ENCODE measurements at regions not wholly inside any gene's neighbourhood (a gene's known extent, or its start where the extent isn't known, plus 50 kb on each side); places are given as distances from the start of the nearest gene placed in this dataset.

DNA sequence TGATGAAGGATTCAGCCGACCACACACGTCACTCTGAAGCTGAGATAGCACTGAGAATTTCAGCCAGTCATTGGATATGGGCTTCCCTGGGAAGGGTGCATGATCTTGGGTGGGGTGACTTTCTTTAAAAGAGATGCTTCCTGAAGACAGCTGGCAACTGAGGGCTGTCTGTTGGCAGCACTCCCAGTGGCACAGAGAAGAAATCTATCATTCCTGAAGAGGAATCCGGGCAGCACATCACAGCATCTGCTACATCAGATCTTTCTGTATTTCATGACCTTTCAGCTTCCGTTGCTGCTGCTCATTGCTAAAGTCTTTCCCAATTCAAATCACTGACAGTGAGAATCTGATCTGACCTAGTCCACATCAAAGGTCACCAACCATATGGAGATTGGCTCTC, 193.8 kb upstream of the RBPJ start:
- WGBS, 2 experiments (ENCODE audit: insufficient coverage in 2 of 2) = 87 to 100% methylated on average over 3 to 4 of the region's 4 CpGs

DNA sequence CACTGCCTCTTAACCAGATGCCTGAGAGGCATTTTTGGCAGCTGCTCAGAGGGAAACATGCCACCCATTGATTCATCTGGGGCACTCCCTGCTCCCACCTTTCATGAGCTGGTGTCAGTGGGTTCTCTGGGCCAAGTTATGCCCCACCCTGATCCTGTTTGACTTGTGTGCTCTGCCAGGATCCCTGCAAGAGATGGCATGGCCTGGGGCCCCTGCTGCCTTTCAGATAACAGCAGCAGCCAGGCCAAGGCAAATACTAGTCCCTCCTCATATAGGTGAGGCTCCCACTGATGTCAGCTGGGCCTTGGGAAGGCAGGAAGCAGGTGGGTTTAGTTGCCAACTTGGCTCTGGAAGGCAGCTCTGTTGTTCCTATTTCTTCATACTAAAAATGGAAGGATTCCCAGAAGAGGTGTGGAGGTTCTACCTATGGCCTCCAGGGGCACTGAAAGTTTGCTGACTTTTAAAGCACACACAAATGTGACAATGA, 192.9 kb upstream of the RBPJ start:
- no peak overlapping the region for H3K4me3 ChIP-seq (ENCODE audit: extremely low read depth, insufficient read depth, low read length, poor library complexity, severe bottlenecking)
- no peaks in the 10 kb centered on the region for H3K4me1 ChIP-seq (ENCODE audit: control insufficient read depth, insufficient read depth, low read length, poor library complexity, severe bottlenecking)
- H3K9me3 ChIP-seq (ENCODE audit: control insufficient read depth, low read length) = no peaks in the 10 kb centered on the region
- H3K27ac ChIP-seq (ENCODE audit: low read depth, low read length, severe bottlenecking) = no peak overlapping the region
- no peaks in the 10 kb centered on the region for H3K36me3 ChIP-seq (ENCODE audit: control insufficient read depth, insufficient read depth, low read length)

More for the DNA sequence above, 193.8 kb upstream of the RBPJ start:
- Histone ChIP-seq H3K4me1 (ENCODE audit: control insufficient read depth, insufficient read depth, low read length, poor library complexity, severe bottlenecking) (no peaks in the 10 kb centered on the region), H3K36me3 (ENCODE audit: control insufficient read depth, insufficient read depth, low read length) (no peaks in the 10 kb centered on the region), H3K27ac (ENCODE audit: low read depth, low read length, severe bottlenecking) (no peak overlapping the region), H3K9me3 (ENCODE audit: control insufficient read depth, low read length) (no peaks in the 10 kb centered on the region), H3K4me3 (ENCODE audit: extremely low read depth, insufficient read depth, low read length, poor library complexity, severe bottlenecking) (no peak overlapping the region)

DNA sequence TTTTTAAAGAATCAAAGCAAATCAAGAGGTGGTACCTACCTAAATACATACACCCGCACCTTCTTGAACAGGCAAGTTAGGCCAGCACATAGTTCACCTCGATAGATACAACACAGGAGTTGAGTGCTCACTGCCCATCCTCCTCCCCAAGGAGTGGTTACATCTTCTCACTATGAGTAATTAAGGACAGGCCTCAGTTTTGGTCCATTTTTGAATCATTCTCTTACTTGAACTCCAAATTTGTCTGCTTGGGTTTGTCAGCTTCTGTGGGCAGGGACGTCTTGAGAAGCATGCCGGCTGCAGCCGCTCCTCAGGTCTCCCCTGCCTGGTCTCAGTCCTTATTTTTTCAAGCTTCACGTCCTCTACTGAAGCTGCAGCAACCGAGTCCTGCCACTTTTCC, 190.6 kb upstream of the RBPJ start:
- H3K36me3 ChIP-seq (ENCODE audit: control insufficient read depth, insufficient read depth, low read length) = no peaks in the 10 kb centered on the region
- H3K4me3 ChIP-seq (ENCODE audit: extremely low read depth, insufficient read depth, low read length, poor library complexity, severe bottlenecking) = no peak overlapping the region
- H3K4me1 ChIP-seq (ENCODE audit: control insufficient read depth, insufficient read depth, low read length, poor library complexity, severe bottlenecking) = no peaks in the 10 kb centered on the region
- H3K9me3 ChIP-seq (ENCODE audit: control insufficient read depth, low read length) = no peaks in the 10 kb centered on the region
- 89 to 92% methylated on average over 5 to 7 of the region's 7 CpGs for WGBS, 2 experiments (ENCODE audit: insufficient coverage in 2 of 2)
- H3K27ac ChIP-seq (ENCODE audit: low read depth, low read length, severe bottlenecking) = no peak overlapping the region

DNA sequence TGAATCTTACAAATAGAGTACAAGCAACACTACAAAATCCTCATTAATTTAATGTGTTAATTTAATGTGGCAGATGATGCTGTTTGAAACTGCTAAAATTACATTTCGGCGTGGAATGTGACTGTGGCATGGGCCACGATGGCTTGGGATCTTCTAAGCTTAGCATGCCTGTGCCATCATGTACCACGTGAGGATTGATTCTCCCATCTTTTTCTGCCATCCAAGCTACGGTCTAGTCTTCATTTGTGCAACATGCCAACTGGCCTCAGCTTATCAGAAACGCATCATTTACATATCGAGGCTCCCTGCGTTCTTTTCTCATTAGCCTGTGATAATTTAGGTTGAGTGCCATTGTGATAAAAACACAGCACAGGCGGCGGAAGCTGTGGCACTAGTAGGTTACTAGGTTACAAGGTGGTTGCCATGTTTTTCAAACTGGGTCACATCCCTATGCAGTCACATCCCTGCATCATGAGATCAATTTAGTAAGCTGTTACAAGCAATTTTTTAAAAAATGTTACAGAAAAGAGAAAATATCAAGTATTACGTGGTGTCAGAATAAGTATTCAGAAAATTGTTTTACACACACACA, 189.9 kb upstream of the RBPJ start:
- Histone ChIP-seq H3K4me3 (ENCODE audit: extremely low read depth, insufficient read depth, low read length, poor library complexity, severe bottlenecking) (no peak overlapping the region), H3K36me3 (ENCODE audit: control insufficient read depth, insufficient read depth, low read length) (no peaks in the 10 kb centered on the region), H3K4me1 (ENCODE audit: control insufficient read depth, insufficient read depth, low read length, poor library complexity, severe bottlenecking) (no peaks in the 10 kb centered on the region), H3K9me3 (ENCODE audit: control insufficient read depth, low read length) (no peaks in the 10 kb centered on the region), H3K27ac (ENCODE audit: low read depth, low read length, severe bottlenecking) (no peak overlapping the region)
- 91 to 96% methylated on average over 8 to 10 of the region's 11 CpGs for WGBS, 2 experiments (ENCODE audit: insufficient coverage in 2 of 2)

DNA sequence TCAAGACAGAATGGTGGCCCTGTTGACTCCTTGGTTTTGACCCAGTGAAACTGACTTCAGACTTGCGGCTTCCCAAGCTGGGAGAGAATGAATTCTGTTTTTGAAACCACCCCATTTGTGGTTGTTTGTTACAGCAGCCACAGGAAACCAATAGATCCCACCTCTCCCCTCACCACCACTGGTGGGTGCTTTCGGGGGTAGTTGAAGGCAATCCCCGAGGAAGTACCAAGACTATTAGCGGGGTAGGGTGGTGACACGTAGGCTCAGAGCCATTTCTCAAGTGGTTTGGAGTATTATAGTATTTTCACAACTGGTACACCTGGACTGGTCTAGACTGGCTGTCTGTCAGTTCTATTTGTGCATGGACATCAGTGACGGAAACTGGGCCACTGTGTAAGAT, 189.1 kb upstream of the RBPJ start:
- WGBS, 2 experiments (ENCODE audit: insufficient coverage in 2 of 2) = 92 to 100% methylated on average over 2 to 6 of the region's 6 CpGs
- Histone ChIP-seq H3K4me3 (ENCODE audit: extremely low read depth, insufficient read depth, low read length, poor library complexity, severe bottlenecking) (no peak overlapping the region), H3K36me3 (ENCODE audit: control insufficient read depth, insufficient read depth, low read length) (no peaks in the 10 kb centered on the region), H3K9me3 (ENCODE audit: control insufficient read depth, low read length) (no peaks in the 10 kb centered on the region), H3K27ac (ENCODE audit: low read depth, low read length, severe bottlenecking) (no peak overlapping the region), H3K4me1 (ENCODE audit: control insufficient read depth, insufficient read depth, low read length, poor library complexity, severe bottlenecking) (no peaks in the 10 kb centered on the region)

DNA sequence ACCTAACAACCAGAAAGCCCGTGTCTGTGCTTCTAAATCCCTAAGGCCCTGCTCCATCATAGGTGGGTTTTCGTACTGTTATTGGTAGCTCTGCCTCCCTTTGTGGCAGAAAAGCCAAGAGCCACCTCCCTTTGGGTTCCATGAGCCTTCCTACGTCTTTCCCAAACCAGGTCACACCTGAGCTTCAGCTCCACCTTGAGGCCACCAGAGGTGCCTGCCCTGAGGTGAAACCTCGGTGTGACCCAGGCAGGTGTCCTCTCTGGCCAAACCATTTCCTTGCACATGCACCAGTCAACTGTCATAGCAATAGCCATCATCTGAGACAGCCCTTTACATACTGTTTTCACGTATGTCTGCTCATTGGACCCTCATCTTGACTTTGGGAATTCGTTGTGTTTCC, 188.0 kb upstream of the RBPJ start:
- no peaks in the 10 kb centered on the region for H3K9me3 ChIP-seq (ENCODE audit: control insufficient read depth, low read length)
- no peak overlapping the region for H3K4me3 ChIP-seq (ENCODE audit: extremely low read depth, insufficient read depth, low read length, poor library complexity, severe bottlenecking)
- H3K36me3 ChIP-seq (ENCODE audit: control insufficient read depth, insufficient read depth, low read length) = no peaks in the 10 kb centered on the region
- whole genome bisulfite sequencing, 2 experiments (ENCODE audit: insufficient coverage in 2 of 2) = 80 to 81% methylated on average over 5 to 6 of the region's 6 CpGs
- H3K27ac ChIP-seq (ENCODE audit: low read depth, low read length, severe bottlenecking) = no peak overlapping the region
- no peaks in the 10 kb centered on the region for H3K4me1 ChIP-seq (ENCODE audit: control insufficient read depth, insufficient read depth, low read length, poor library complexity, severe bottlenecking)

DNA sequence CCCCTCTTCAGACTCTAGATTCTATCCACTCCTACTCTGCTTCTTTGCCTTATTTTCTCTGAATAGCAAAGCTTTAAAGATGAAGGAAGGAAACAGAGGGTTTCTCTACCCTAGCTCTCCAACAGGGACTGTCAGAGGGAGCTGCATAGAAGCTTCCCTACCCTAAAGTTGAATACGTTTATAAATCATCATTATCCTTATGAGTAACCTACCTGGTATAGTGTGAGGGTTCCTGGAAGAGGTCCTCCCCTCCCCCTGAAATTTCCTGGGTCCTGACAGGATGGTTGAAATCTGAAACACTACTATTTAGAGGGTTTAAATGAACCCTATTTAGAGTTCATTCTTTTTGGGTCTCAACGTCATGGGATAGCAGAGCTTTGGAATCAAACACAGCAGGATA, 187.0 kb upstream of the RBPJ start:
- Histone ChIP-seq H3K4me3 (ENCODE audit: extremely low read depth, insufficient read depth, low read length, poor library complexity, severe bottlenecking) (no peak overlapping the region), H3K4me1 (ENCODE audit: control insufficient read depth, insufficient read depth, low read length, poor library complexity, severe bottlenecking) (no peaks in the 10 kb centered on the region), H3K27ac (ENCODE audit: low read depth, low read length, severe bottlenecking) (no peak overlapping the region), H3K36me3 (ENCODE audit: control insufficient read depth, insufficient read depth, low read length) (no peaks in the 10 kb centered on the region), H3K9me3 (ENCODE audit: control insufficient read depth, low read length) (no peaks in the 10 kb centered on the region)
- WGBS, 2 experiments (ENCODE audit: insufficient coverage in 2 of 2) = 100% methylated on average over 1 of the region's 2 CpGs; no CpG with 5 or more reads in 1 of the 2 experiments

DNA sequence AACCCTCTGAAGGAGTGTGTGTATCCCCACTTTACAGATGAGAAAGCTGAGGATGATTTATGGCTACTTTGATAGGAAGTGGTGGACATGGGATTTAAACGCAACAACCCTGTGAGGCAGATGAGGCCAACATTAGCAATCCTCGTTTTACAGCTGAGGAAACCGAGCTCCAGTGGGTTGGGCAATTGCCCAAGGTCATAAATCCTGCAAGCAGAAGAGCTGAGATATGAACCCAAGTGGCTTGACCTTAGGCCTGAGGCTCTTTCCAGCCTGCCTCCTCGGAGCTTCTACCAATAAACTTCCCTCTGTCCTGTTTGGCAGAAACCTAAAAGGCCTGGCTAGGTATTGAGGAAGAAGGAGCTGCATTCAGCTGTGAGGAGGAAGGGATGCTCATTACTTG, 185.5 kb upstream of the RBPJ start:
- Histone ChIP-seq H3K27ac (ENCODE audit: low read depth, low read length, severe bottlenecking) (no peak overlapping the region), H3K9me3 (ENCODE audit: control insufficient read depth, low read length) (no peaks in the 10 kb centered on the region), H3K4me3 (ENCODE audit: extremely low read depth, insufficient read depth, low read length, poor library complexity, severe bottlenecking) (no peak overlapping the region), H3K36me3 (ENCODE audit: control insufficient read depth, insufficient read depth, low read length) (no peaks in the 10 kb centered on the region), H3K4me1 (ENCODE audit: control insufficient read depth, insufficient read depth, low read length, poor library complexity, severe bottlenecking) (no peaks in the 10 kb centered on the region)
- 77 to 94% methylated on average over 4 of the region's 4 CpGs for WGBS, 2 experiments (ENCODE audit: insufficient coverage in 2 of 2)

DNA sequence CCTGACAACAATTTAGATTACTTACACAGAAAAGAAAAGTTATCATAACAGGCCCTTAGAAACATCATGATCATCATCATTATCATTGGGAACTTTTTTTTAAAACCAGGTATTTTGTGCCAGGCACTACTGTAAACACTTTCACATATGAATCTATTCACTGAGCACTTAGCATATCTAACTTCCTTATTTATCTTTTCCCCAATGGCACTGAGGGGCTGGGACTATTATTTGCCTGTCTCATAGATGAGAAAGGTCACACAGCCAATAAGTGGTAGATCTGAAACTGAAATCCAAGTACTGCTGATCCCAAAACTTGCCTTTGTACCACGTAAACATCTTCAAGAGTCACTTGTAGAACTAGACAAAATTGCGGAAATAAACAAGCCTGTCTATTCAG, 184.2 kb upstream of the RBPJ start:
- Histone ChIP-seq H3K27ac (ENCODE audit: low read depth, low read length, severe bottlenecking) (no peak overlapping the region), H3K9me3 (ENCODE audit: control insufficient read depth, low read length) (no peaks in the 10 kb centered on the region), H3K36me3 (ENCODE audit: control insufficient read depth, insufficient read depth, low read length) (no peaks in the 10 kb centered on the region), H3K4me3 (ENCODE audit: extremely low read depth, insufficient read depth, low read length, poor library complexity, severe bottlenecking) (no peak overlapping the region), H3K4me1 (ENCODE audit: control insufficient read depth, insufficient read depth, low read length, poor library complexity, severe bottlenecking) (peaks cover 8% of the 10 kb centered on the region)
- WGBS, 2 experiments (ENCODE audit: insufficient coverage in 2 of 2) = 95 to 100% methylated on average over 2 of the region's 2 CpGs

DNA sequence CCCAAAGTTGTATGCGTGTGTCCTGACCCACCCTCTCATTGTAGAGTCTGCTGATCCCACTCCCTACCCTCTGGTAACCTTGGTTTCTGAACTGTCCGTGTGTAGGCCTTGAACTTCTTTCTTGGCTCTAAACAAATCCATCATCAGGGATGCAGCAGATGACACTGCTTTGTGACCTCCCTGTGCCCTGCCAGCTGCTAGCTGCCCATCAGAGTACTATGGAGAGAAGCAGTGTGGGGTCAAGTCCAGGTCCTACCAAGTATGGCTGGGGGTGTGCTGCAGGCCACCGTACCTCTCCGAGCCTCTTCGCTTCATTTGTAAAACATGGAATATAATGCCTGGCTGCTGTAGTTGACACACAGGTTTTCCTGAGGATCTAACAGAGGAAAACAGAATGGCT, 183.5 kb upstream of the RBPJ start:
- Histone ChIP-seq H3K27ac (ENCODE audit: low read depth, low read length, severe bottlenecking) (no peak overlapping the region), H3K4me1 (ENCODE audit: control insufficient read depth, insufficient read depth, low read length, poor library complexity, severe bottlenecking) (peaks cover 14% of the 10 kb centered on the region), H3K9me3 (ENCODE audit: control insufficient read depth, low read length) (no peaks in the 10 kb centered on the region), H3K36me3 (ENCODE audit: control insufficient read depth, insufficient read depth, low read length) (no peaks in the 10 kb centered on the region), H3K4me3 (ENCODE audit: extremely low read depth, insufficient read depth, low read length, poor library complexity, severe bottlenecking) (no peak overlapping the region)
- WGBS, 2 experiments (ENCODE audit: insufficient coverage in 2 of 2) = 98 to 100% methylated on average over 5 of the region's 5 CpGs

DNA sequence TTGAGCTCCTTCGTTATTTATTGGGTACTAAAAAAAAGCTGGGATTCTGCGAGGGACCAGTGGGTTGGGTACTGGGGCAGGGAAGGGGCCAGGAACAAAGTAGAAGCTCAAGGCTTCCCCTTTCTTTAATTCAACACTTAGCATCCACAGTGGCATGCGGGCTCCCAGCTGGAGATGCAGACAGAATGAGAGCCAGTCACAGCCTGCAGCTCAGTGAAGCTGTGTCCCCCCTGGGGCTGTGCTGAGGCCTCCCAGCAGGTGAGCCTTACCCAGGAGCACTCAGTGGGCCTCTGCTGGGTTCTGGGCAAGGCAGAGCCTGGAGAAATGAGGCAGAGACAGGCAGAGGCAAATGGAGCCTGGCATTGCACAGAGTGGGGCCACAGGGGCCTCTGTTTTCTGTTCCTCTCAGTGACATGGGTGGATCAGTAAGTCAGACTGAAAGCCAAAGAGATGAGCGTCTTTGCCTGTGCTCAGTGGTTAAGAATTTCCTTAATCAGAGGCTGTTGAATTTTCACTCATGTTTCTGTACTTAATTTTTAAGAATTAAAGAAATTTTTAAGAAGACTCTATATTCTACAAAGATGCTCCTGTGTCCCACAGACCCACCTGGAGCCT, 181.4 kb upstream of the RBPJ start:
- H3K27ac ChIP-seq (ENCODE audit: low read depth, low read length, severe bottlenecking) = no peak overlapping the region
- no peaks in the 10 kb centered on the region for H3K9me3 ChIP-seq (ENCODE audit: control insufficient read depth, low read length)
- 50 to 81% methylated on average over 2 of the region's 4 CpGs for WGBS, 2 experiments (ENCODE audit: insufficient coverage in 2 of 2)
- peaks cover 15% of the 10 kb centered on the region for H3K4me1 ChIP-seq (ENCODE audit: control insufficient read depth, insufficient read depth, low read length, poor library complexity, severe bottlenecking)
- H3K4me3 ChIP-seq (ENCODE audit: extremely low read depth, insufficient read depth, low read length, poor library complexity, severe bottlenecking) = no peak overlapping the region
- no peaks in the 10 kb centered on the region for H3K36me3 ChIP-seq (ENCODE audit: control insufficient read depth, insufficient read depth, low read length)
